Duodenal mucosa (tissue), 2 donors: ENCODE measurements at regions not wholly inside any gene's neighbourhood (a gene's known extent, or its start where the extent isn't known, plus 50 kb on each side); places are given as distances from the start of the nearest gene placed in this dataset.
"Not testable (repeated sequence)": the region's sequence is repeated elsewhere in the genome, so short reads cannot be mapped to it uniquely, and the experiment has no call there.

Experiments used
- H3K27ac ChIP-seq: one replicate; pipeline ENCODE4 v1.7.0; 2013; ENCODE audit warnings: low read depth, low read length
- H3K27me3 ChIP-seq, 2 donors: one replicate each; pipeline ENCODE4 v1.7.0; 2013; ENCODE audit warnings: low read length in 2 of 2, control low read depth in 1 of 2; ENCODE audit not compliant: insufficient read depth in 2 of 2, control insufficient read depth in 1 of 2
- H3K36me3 ChIP-seq, 2 donors: one replicate each; pipeline ENCODE4 v1.7.0; 2013; ENCODE audit warnings: low read length in 2 of 2, control low read depth in 1 of 2; ENCODE audit not compliant: insufficient read depth in 2 of 2, control insufficient read depth in 1 of 2
- H3K4me1 ChIP-seq, 2 donors: one replicate each; pipeline ENCODE4 v1.7.0; 2013; ENCODE audit warnings: low read length in 2 of 2, control low read depth in 1 of 2; ENCODE audit not compliant: insufficient read depth in 2 of 2, control insufficient read depth in 1 of 2
- H3K4me3 ChIP-seq, 2 donors: one replicate each; pipeline ENCODE4 v1.7.0; 2013; ENCODE audit warnings: low read length in 2 of 2, low read depth in 1 of 2
- H3K9ac ChIP-seq, 2 donors: one replicate each; pipeline ENCODE4 v1.7.0; 2013; ENCODE audit warnings: low read length in 2 of 2, low read depth in 1 of 2
- H3K9me3 ChIP-seq, 2 donors: one replicate each; pipeline ENCODE4 v1.7.0; 2013; ENCODE audit warnings: low read length in 2 of 2, control low read depth in 1 of 2; ENCODE audit not compliant: control insufficient read depth in 1 of 2

- Histone ChIP-seq H3K9me3 (no peaks in the 10 kb centered on the region), H3K27ac (no peak overlapping the region), H3K9ac (no peak overlapping the region), H3K4me3 (no peak overlapping the region), H3K27me3 (no peaks in the 10 kb centered on the region), H3K4me1 (no peaks in the 10 kb centered on the region), H3K36me3 (no peaks in the 10 kb centered on the region)
These were observed 50.3 kb downstream of the GASK1B start for GRCh38 chr4:158122501-158122900.

GRCh38 chr4:158121161-158121579 is 51.7 kb downstream of the GASK1B start:
- no peak overlapping the region for H3K27ac ChIP-seq
- no peak overlapping the region for H3K4me3 ChIP-seq
- H3K9ac ChIP-seq: no peak overlapping the region
- H3K27me3 ChIP-seq: no peaks in the 10 kb centered on the region
- H3K36me3 ChIP-seq: no peaks in the 10 kb centered on the region
- H3K4me1 ChIP-seq: no peaks in the 10 kb centered on the region
- no peaks in the 10 kb centered on the region for H3K9me3 ChIP-seq

DNA sequence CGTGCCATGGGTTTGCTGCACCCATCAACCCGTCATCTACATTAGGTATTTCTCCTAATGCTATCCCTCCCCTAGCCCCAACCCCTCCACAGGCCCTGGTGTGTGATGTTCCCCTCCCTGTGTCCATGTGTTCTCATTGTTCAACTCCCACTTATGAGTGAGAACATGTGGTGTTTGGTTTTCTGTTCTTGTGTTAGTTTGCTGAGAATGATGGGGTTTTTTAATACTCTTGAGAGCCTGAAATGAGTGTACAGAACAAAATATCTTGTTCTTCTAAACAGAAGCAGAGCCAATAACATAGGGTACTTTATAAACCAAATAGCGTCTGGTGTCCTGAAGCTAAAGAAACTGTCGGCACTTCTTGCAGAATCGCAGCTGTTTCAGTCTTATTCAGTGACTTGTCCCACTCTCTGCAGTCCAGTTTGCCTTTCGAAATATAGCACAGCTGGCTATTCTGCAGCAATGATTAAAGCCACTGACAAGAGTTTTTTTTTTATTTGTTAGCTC is 52.1 kb downstream of the GASK1B start:
- not testable (repeated sequence) for H3K36me3 ChIP-seq, H3K4me1 ChIP-seq, H3K9ac ChIP-seq, H3K4me3 ChIP-seq, H3K27me3 ChIP-seq, H3K27ac ChIP-seq, H3K9me3 ChIP-seq

DNA sequence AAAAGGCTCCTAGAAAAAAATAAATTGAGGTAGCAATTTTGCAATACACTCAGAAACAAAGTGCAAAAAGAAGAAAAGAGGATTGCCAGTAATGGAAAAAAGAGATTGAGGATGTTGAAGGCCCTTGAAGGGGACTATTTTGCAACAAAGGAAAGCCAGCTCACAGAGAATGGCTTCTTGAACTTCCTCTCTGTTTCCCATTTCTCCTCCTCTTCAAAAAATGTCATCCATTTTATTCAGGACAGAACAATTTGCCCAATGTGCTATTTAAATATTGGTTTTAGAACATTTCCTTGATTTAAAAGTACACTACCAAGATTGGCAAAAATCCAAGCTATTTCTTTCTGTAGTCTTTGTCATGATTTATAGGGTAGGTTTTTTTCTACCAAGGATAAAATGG is 60.2 kb downstream of the GASK1B start:
- no peaks in the 10 kb centered on the region for H3K27me3 ChIP-seq
- H3K9ac ChIP-seq: no peak overlapping the region
- H3K9me3 ChIP-seq: no peaks in the 10 kb centered on the region
- no peak overlapping the region for H3K27ac ChIP-seq
- no peaks in the 10 kb centered on the region for H3K4me1 ChIP-seq
- no peak overlapping the region for H3K4me3 ChIP-seq
- no peaks in the 10 kb centered on the region for H3K36me3 ChIP-seq

GRCh38 chr4:158111241-158111640 is 61.6 kb downstream of the GASK1B start:
- Histone ChIP-seq H3K9ac (no peak overlapping the region), H3K4me1 (no peaks in the 10 kb centered on the region), H3K36me3 (no peaks in the 10 kb centered on the region), H3K27ac (no peak overlapping the region), H3K27me3 (no peaks in the 10 kb centered on the region), H3K9me3 (no peaks in the 10 kb centered on the region), H3K4me3 (no peak overlapping the region)

- Histone ChIP-seq H3K27ac (no peak overlapping the region), H3K36me3 (no peaks in the 10 kb centered on the region), H3K9me3 (no peaks in the 10 kb centered on the region), H3K27me3 (no peaks in the 10 kb centered on the region), H3K4me1 (no peaks in the 10 kb centered on the region), H3K9ac (no peak overlapping the region), H3K4me3 (no peak overlapping the region)
These were observed 69.9 kb downstream of the GASK1B start for GRCh38 chr4:158102904-158103303.

DNA sequence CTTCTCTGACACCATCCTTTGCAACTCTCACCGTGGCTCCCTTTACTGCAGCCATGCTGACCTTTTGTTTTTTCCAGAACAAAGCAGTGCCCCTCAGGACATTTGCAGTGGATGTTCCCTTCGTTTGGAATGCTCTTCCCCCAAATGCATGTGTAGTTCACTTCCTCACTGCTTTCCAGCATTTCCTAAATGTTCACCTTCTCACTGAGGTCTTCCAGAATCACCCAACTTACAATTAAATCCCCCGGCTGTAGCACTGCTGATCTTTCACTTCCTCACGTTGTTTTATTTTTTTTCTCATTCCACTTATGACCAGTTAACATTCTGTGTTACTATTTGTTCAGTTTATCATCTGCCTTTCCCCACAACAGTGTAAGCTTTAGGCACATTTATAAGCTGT is 73.1 kb downstream of the GASK1B start:
- Histone ChIP-seq H3K27me3 (no peaks in the 10 kb centered on the region), H3K27ac (no peak overlapping the region), H3K4me1 (no peaks in the 10 kb centered on the region), H3K9me3 (no peaks in the 10 kb centered on the region), H3K9ac (no peak overlapping the region), H3K4me3 (no peak overlapping the region), H3K36me3 (no peaks in the 10 kb centered on the region)

DNA sequence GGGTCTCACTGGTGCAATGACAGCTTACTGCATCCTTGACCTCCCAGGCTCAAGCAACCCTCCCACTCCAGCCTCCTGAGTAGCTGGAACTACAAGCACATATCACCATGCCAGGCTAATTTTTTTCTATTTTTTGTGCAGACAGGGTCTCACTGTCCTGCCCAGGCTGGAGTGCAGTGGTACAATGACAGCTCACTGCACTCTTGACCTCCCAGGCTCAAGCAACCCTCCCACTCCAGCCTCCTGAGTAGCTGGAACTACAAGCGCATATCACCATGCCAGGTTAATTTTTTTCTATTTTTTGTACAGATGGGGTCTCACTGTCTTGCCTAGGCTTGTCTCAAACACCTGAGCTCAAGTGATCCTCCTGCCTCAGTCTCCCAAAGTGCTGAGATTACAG is 74.0 kb downstream of the GASK1B start:
- H3K9ac ChIP-seq: no peak overlapping the region
- H3K4me1 ChIP-seq: no peaks in the 10 kb centered on the region
- no peak overlapping the region for H3K27ac ChIP-seq
- no peak overlapping the region for H3K4me3 ChIP-seq
- H3K36me3 ChIP-seq: no peaks in the 10 kb centered on the region
- H3K27me3 ChIP-seq: no peaks in the 10 kb centered on the region
- no peaks in the 10 kb centered on the region for H3K9me3 ChIP-seq

- Histone ChIP-seq H3K27ac (no peak overlapping the region), H3K36me3 (no peaks in the 10 kb centered on the region), H3K27me3 (no peaks in the 10 kb centered on the region), H3K4me1 (no peaks in the 10 kb centered on the region), H3K9me3 (no peaks in the 10 kb centered on the region), H3K9ac (no peak overlapping the region), H3K4me3 (no peak overlapping the region)
These were observed 78.3 kb downstream of the GASK1B start for GRCh38 chr4:158094413-158095134.

DNA sequence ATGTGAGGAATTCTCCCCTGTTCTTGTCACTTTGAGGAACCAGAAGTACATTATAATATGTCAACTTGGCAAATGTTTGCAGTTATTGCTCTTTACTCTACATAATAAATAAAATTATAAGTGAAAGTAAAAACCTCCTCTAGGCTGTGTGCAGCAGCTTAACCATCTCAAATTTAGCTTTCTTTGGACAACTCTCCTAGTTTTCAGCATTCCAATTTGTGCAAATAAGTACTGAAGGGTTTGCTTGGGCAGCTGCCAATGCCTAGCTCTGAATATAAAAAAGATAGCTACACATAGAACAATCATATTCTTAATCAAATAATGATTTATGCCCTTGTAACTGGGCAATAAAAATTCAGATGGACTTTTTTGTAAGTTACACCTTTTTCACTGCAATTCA is 82.5 kb downstream of the GASK1B start:
- no peaks in the 10 kb centered on the region for H3K9me3 ChIP-seq
- H3K9ac ChIP-seq: no peak overlapping the region
- H3K4me1 ChIP-seq: no peaks in the 10 kb centered on the region
- no peak overlapping the region for H3K27ac ChIP-seq
- H3K36me3 ChIP-seq: no peaks in the 10 kb centered on the region
- peak overlapping the region in 1 of 2 donors; percentile 57 for H3K4me3 ChIP-seq
- no peaks in the 10 kb centered on the region for H3K27me3 ChIP-seq
